K562 (cell line): ENCODE measurements at regions not wholly inside any gene's neighbourhood (a gene's known extent, or its start where the extent isn't known, plus 50 kb on each side); places are given as distances from the start of the nearest gene placed in this dataset.

Experiments
- ARID1B ChIP-seq: fragments of 450-650 bp; IDR thresholded peaks from 2 replicates; pipeline ENCODE4 v1.6.1; 2016; ENCODE audit warnings: antibody characterized with exemption, mild to moderate bottlenecking, inconsistent platforms
- CBFA2T2 ChIP-seq: fragments of 450-650 bp; conservative IDR thresholded peaks from 2 replicates; pipeline ENCODE4 v1.6.1; 2017; ENCODE audit warnings: mild to moderate bottlenecking
- CREM ChIP-seq: IDR thresholded peaks from 2 replicates; pipeline ENCODE4 v1.6.1; 2014; ENCODE audit warnings: antibody characterized with exemption, low read depth
- CXXC5 ChIP-seq: fragments of 250-450 bp; sonication (Bioruptor Pico); IDR thresholded peaks from 2 replicates; pipeline ENCODE4 v1.8.0; 2022; ENCODE audit warnings: inconsistent platforms, mild to moderate bottlenecking, moderate library complexity
- ERF ChIP-seq: fragments of 450-650 bp; formaldehyde crosslinking; IDR thresholded peaks from 2 replicates; pipeline ENCODE4 v1.4.0; 2020; ENCODE audit warnings: mild to moderate bottlenecking, mixed read lengths
- JUND ChIP-seq, 2 experiments: IDR thresholded peaks; 2 replicates in 1 of 2; 3 replicates in 1 of 2; pipeline ENCODE4 v1.6.1; 2011; ENCODE audit warnings: borderline replicate concordance in 2 of 2, low read depth in 2 of 2, low read length in 2 of 2, improper control_type of control experiment in 1 of 2, missing biosample characterization in 1 of 2, missing genetic modification characterization in 1 of 2, missing genetic modification reagents in 1 of 2
- MBD2 ChIP-seq: sonication (generic); IDR thresholded peaks from 2 replicates; pipeline ENCODE4 v1.6.1; 2016; ENCODE audit warnings: low read depth, borderline replicate concordance
- MEIS2 ChIP-seq: fragments of 450-650 bp; IDR thresholded peaks from 2 replicates; pipeline ENCODE4 v1.6.1; 2014; ENCODE audit warnings: mild to moderate bottlenecking; ENCODE audit not compliant: partially characterized antibody
- RAD21 ChIP-seq, 2 experiments: fragments of 250-450 bp in 1 of 2; fragments of 450-650 bp in 1 of 2; sonication (Bioruptor Pico) in 1 of 2; formaldehyde crosslinking in 1 of 2; IDR thresholded peaks in 1 of 2; conservative IDR thresholded peaks in 1 of 2; 2 replicates each; pipeline versions ENCODE4 v1.4.0 to v1.8.0; 2020 to 2022; ENCODE audit warnings: mild to moderate bottlenecking in 2 of 2, moderate library complexity in 1 of 2
- TCF3 ChIP-seq: sonication (generic); formaldehyde crosslinking; IDR thresholded peaks from 2 replicates; pipeline ENCODE4 v1.4.0; 2020; ENCODE audit warnings: mild to moderate bottlenecking, missing genetic modification reagents
- TF ChIP-seq, protein P1 (sequence below): fragments of 450-650 bp; IDR thresholded peaks from 2 replicates; pipeline ENCODE4 v1.6.1; 2017; ENCODE audit warnings: antibody characterized with exemption, mild to moderate bottlenecking
- TF ChIP-seq, protein P2 (sequence below): fragments of 250-450 bp; sonication (Bioruptor Pico); IDR thresholded peaks from 2 replicates; pipeline ENCODE4 v1.9.0; 2021; ENCODE audit warnings: mild to moderate bottlenecking

DNA sequence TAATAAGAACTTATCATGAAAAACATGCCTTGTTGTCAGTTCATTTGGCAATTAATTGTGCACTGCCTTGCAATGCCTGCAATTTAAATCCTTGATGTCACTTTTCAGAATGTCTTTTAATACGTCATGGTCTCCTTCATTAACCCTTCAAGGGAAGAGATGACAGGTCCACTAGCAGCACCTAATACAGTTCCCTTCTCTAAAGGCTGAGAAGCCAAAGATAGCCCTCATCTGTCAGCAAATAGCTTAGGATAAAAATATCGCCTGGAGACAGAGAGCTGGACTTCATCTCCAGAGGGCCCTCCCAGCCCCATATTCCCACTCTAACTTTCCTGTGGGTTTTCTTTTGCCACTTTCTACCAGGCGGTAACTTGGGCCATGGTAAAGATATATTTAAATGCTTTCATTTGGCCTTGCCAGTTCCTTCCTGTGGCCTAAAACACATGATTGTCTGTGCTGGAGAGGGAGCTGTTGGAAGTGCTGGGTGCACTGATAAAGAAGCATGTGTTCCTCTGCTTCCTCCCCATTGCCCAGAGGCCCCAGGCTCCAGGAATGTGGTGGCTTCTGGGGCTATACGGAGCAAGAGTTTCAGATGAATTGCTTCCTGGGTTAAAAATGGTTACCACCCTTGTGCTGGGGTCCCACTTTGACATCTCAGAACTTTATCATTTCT lies 76.3 kb upstream of the UMPS start (continued):
- TF ChIP-seq CXXC5 (CRISPR knock-in tag) (0 out of 2 replicates have a peak, but pooled peaks have one; percentile 8), ERF (CRISPR knock-in tag) (peak; percentile 42; the same call in 1 of the 2 replicates), TCF3 (CRISPR knock-in tag) (peak; percentile 77), CBFA2T2 (peak; percentile 40; the same call in 1 of the 2 replicates), JUND (IDR thresholded peaks at IDR 0.05; ENCODE audit: borderline replicate concordance, low read depth, low read length) (no peak), JUND (tag; IDR thresholded peaks at IDR 0.05; ENCODE audit: borderline replicate concordance, low read depth, low read length) (0 out of 3 replicates have a peak, but pooled peaks have one; percentile 10), MEIS2 (peak; percentile 86), CREM (peak; percentile 69), MBD2 (no peak), RAD21 (CRISPR knock-in tag; conservative IDR thresholded peaks at IDR 0.05 in 1 of 2, IDR thresholded peaks at IDR 0.05 in 1 of 2) (peak in 1 of 2 experiments; percentile 4; a peak in 1 of 4 replicates), ARID1B (peak; percentile 68)
- TF ChIP-seq, protein P1, sequence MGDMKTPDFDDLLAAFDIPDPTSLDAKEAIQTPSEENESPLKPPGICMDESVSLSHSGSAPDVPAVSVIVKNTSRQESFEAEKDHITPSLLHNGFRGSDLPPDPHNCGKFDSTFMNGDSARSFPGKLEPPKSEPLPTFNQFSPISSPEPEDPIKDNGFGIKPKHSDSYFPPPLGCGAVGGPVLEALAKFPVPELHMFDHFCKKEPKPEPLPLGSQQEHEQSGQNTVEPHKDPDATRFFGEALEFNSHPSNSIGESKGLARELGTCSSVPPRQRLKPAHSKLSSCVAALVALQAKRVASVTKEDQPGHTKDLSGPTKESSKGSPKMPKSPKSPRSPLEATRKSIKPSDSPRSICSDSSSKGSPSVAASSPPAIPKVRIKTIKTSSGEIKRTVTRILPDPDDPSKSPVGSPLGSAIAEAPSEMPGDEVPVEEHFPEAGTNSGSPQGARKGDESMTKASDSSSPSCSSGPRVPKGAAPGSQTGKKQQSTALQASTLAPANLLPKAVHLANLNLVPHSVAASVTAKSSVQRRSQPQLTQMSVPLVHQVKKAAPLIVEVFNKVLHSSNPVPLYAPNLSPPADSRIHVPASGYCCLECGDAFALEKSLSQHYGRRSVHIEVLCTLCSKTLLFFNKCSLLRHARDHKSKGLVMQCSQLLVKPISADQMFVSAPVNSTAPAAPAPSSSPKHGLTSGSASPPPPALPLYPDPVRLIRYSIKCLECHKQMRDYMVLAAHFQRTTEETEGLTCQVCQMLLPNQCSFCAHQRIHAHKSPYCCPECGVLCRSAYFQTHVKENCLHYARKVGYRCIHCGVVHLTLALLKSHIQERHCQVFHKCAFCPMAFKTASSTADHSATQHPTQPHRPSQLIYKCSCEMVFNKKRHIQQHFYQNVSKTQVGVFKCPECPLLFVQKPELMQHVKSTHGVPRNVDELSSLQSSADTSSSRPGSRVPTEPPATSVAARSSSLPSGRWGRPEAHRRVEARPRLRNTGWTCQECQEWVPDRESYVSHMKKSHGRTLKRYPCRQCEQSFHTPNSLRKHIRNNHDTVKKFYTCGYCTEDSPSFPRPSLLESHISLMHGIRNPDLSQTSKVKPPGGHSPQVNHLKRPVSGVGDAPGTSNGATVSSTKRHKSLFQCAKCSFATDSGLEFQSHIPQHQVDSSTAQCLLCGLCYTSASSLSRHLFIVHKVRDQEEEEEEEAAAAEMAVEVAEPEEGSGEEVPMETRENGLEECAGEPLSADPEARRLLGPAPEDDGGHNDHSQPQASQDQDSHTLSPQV, result peak; percentile 83
- TF ChIP-seq, protein P2, sequence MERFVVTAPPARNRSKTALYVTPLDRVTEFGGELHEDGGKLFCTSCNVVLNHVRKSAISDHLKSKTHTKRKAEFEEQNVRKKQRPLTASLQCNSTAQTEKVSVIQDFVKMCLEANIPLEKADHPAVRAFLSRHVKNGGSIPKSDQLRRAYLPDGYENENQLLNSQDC (CRISPR knock-in tag), result no peak
